ENCODE measurements at regions not wholly inside any gene's neighbourhood (a gene's known extent, or its start where the extent isn't known, plus 50 kb on each side); places are given as distances from the start of the nearest gene placed in this dataset.

DNA sequence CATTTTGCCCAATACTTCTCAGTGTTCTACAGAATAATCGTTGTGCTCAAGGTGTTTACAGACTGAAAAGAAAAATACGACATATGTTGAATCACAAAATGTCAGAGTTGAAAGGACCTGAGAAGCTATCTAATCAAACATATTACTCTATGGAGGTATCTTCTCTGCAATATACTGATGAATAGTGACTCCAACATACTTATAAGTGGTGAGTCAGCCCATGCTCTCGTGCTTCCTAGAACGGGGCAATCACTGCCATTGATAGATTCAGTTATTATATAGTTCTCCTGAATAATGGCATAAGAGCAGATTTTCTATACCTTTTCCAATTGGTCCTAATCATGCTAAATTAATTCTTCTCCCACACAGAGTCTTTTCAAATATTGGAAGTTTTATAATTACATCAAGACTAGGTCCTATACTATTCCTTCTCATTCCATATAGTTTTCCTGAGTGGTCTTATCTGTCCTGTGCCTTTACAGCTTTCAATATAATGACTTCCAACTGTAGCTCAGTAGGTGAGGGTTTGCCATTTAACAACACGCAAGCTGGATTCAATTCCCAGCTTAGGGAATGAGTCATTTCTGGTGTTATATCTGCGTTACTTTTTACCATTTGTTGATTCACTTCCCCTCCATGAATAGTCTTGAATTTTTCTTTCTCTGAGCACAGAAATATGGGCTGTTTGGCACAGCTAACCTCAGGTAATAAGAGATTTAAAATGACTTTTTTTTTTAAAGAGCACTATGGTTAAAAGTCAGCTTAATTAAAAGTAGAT lies 81.1 kb downstream of the PLK2 start:
- no peak for DNase-seq (ENCODE audit: insufficient read length, low spot score)
- no peak for FAIRE-seq
- TF ChIP-seq POLR2A (IDR thresholded peaks at IDR 0.05; ENCODE audit: low read depth, low read length): no peak
- no peak for TF ChIP-seq POLR2AphosphoS5 (IDR thresholded peaks at IDR 0.05; ENCODE audit: low read depth, low read length)
- TF ChIP-seq TAF1 (IDR thresholded peaks at IDR 0.05; ENCODE audit: low read depth, low read length): no peak
- TF ChIP-seq PAX5 (IDR thresholded peaks at IDR 0.05; ENCODE audit: insufficient read depth, low read length, severe bottlenecking): no peak
- no peak for TF ChIP-seq POU2F2 (IDR thresholded peaks at IDR 0.05; ENCODE audit: low read depth, low read length)
- no peak for TF ChIP-seq SPI1 (IDR thresholded peaks at IDR 0.05; ENCODE audit: low read depth, low read length)

DNA sequence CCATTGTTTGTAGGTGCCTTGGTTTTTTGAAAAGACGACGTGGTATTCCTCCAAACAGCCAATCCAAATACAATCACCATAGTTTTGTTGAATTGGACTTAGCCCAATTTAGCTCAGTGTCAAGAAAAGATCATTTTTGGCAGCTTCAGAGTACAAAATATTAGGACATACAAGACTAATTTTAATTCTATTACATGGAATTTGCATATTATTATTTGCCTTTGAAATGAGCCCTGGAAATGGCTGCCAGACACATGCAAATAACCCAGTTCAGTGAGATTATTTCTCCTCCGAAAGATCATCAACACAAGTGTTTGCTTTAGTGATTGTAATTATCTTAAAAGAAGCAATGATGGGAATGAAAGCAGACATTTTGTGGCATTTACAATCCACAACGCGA lies 89.3 kb downstream of the PLK2 start:
- DNase-seq (ENCODE audit: insufficient read length, low spot score): no peak
- no peak for FAIRE-seq
- TF ChIP-seq PAX5 (IDR thresholded peaks at IDR 0.05; ENCODE audit: insufficient read depth, low read length, severe bottlenecking): no peak
- TF ChIP-seq TAF1 (IDR thresholded peaks at IDR 0.05; ENCODE audit: low read depth, low read length): no peak
- no peak for TF ChIP-seq POLR2AphosphoS5 (IDR thresholded peaks at IDR 0.05; ENCODE audit: low read depth, low read length)
- no peak for TF ChIP-seq POU2F2 (IDR thresholded peaks at IDR 0.05; ENCODE audit: low read depth, low read length)
- no peak for TF ChIP-seq POLR2A (IDR thresholded peaks at IDR 0.05; ENCODE audit: low read depth, low read length)
- TF ChIP-seq SPI1 (IDR thresholded peaks at IDR 0.05; ENCODE audit: low read depth, low read length): no peak

DNA sequence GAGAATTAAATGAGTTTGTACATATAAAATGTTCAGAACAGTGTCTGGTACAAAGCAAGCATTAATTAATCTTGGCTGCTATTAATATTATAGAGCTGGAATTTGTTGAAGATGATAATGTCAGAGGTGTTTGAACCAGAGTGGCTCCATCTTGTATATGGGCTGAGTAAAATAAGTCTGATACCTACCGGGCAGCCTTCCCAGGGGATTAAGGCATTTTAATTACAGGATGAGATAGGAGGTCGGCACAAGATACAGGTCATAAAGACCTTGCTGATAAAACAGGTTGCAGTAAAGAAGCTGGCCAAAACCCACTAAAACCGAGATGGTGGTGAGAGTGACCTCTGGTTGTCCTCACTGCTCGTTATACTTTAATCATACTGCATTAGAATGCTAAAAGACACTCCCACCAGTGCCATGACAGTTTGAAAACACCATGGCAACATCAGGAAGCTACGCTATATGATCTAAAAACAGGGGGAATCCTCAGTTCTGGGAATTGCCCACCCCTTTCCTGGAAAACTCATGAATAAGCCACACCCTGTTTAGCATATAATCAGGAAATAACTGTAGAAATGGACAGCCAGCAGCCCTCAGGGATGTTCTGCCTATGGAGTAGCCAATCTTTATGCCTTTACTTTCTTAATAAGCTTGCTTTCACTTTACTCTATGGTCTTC lies 90.2 kb downstream of the PLK2 start:
- no peak for TF ChIP-seq POU2F2 (IDR thresholded peaks at IDR 0.05; ENCODE audit: low read depth, low read length)
- no peak for TF ChIP-seq POLR2A (IDR thresholded peaks at IDR 0.05; ENCODE audit: low read depth, low read length)
- no peak for TF ChIP-seq POLR2AphosphoS5 (IDR thresholded peaks at IDR 0.05; ENCODE audit: low read depth, low read length)
- TF ChIP-seq PAX5 (IDR thresholded peaks at IDR 0.05; ENCODE audit: insufficient read depth, low read length, severe bottlenecking): no peak
- no peak for TF ChIP-seq SPI1 (IDR thresholded peaks at IDR 0.05; ENCODE audit: low read depth, low read length)
- TF ChIP-seq TAF1 (IDR thresholded peaks at IDR 0.05; ENCODE audit: low read depth, low read length): no peak
- DNase-seq (ENCODE audit: insufficient read length, low spot score): no peak
- FAIRE-seq: no peak

DNA sequence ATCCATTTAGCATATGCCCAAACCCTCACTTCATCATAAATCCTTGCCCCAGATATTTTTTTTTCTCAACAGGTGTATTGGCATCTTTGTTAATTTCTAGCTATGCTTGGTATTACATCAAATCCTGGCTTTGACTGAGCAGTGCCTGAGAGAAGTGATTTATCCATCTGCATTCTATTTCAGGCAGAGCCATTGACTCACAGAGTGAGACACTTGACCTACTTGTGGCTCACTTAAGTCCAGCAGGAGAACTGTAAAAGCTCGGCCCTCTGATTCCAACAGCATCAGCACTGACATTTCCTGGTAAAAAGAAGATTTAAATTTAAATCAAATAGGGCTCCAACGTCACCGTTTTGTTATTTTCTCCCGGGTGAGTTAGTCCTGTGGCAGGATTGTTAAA lies 93.4 kb downstream of the PLK2 start:
- DNase-seq (ENCODE audit: insufficient read length, low spot score) (no peak), FAIRE-seq (no peak)
- TF ChIP-seq TAF1 (IDR thresholded peaks at IDR 0.05; ENCODE audit: low read depth, low read length) (no peak), POLR2AphosphoS5 (IDR thresholded peaks at IDR 0.05; ENCODE audit: low read depth, low read length) (no peak), SPI1 (IDR thresholded peaks at IDR 0.05; ENCODE audit: low read depth, low read length) (no peak), POLR2A (IDR thresholded peaks at IDR 0.05; ENCODE audit: low read depth, low read length) (no peak), PAX5 (IDR thresholded peaks at IDR 0.05; ENCODE audit: insufficient read depth, low read length, severe bottlenecking) (no peak), POU2F2 (IDR thresholded peaks at IDR 0.05; ENCODE audit: low read depth, low read length) (no peak)

DNA sequence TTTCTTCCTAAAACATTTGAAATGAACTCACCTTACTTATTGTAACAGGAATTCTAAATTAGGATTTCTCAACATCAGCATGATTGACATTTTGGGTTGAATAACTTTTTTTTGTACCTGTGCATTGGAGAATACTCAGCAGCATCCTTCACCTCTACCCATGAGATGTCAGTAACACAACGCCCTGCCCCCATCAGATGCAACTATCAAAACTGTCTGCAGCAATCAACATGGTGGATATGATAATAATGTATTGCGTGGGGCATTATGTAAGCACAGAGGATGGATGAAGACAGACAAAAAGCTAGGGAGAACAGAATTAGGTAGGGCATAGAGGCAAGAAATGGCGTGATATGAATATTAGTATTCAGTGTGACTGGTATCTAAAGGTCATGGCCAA lies 94.1 kb downstream of the PLK2 start:
- DNase-seq (ENCODE audit: insufficient read length, low spot score) (no peak), FAIRE-seq (no peak)
- no peak for TF ChIP-seq SPI1 (IDR thresholded peaks at IDR 0.05; ENCODE audit: low read depth, low read length)
- TF ChIP-seq POU2F2 (IDR thresholded peaks at IDR 0.05; ENCODE audit: low read depth, low read length): no peak
- TF ChIP-seq PAX5 (IDR thresholded peaks at IDR 0.05; ENCODE audit: insufficient read depth, low read length, severe bottlenecking): no peak
- TF ChIP-seq POLR2A (IDR thresholded peaks at IDR 0.05; ENCODE audit: low read depth, low read length): no peak
- TF ChIP-seq TAF1 (IDR thresholded peaks at IDR 0.05; ENCODE audit: low read depth, low read length): no peak
- no peak for TF ChIP-seq POLR2AphosphoS5 (IDR thresholded peaks at IDR 0.05; ENCODE audit: low read depth, low read length)

DNA sequence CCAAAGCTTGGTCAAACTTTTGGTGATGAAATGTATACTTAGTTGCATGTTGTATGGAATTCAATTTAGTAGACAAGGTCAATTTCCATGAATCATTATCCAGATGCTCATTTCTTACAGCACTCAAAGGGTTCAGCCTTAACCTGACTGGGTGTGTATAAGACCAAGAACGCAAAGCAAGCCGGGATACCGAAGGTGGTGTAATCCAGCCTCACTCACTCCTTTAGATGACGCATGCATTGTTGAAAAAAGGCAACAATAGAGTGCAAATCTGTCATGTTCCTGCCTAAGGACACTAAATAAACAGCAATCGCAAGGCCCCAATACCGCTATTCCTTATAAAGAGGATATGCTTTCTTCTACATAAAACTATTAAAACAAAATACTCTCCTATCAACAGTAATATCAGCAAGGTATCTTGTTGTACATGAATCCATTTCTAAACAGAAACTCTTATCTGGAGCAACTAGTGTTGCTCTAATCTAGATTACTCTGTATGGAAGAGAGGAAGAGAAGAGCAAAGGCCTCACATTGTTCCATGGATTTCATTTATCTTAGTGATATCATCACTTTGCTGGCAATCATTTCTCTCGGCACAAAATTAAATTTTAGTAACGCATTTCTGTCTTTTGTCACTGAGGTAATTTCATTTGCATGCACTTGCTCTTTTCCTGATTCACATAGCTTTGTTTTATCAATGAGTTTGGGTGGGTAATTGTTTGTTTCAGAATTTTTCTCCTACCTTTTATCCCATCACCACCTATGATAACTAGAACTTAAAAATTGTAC lies 96.2 kb downstream of the PLK2 start:
- FAIRE-seq (no peak), DNase-seq (ENCODE audit: insufficient read length, low spot score) (no peak)
- TF ChIP-seq SPI1 (IDR thresholded peaks at IDR 0.05; ENCODE audit: low read depth, low read length) (no peak), POLR2A (IDR thresholded peaks at IDR 0.05; ENCODE audit: low read depth, low read length) (no peak)

DNA sequence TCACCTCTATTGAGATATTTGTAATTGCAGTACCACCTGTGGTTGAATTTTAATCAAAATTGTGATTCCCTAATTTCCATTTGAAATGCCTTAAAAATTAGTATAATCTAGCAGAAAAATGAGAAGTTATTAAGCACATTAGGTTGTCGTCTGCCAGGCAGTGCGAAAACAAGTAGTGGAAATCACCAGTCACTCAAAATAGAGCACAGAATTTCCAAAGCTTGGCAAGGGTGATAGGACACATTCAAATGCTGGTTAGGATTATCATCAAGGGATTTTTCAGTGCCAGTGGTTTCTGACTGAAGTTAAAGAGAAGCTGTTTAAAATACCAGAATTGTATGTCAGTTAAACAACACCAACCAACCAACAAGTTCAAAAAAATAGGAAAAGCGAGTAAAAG lies 97.8 kb downstream of the PLK2 start:
- no peak for FAIRE-seq
- TF ChIP-seq POLR2A (IDR thresholded peaks at IDR 0.05; ENCODE audit: low read depth, low read length): no peak
- no peak for TF ChIP-seq POU2F2 (IDR thresholded peaks at IDR 0.05; ENCODE audit: low read depth, low read length)
- TF ChIP-seq SPI1 (IDR thresholded peaks at IDR 0.05; ENCODE audit: low read depth, low read length): no peak
- TF ChIP-seq PAX5 (IDR thresholded peaks at IDR 0.05; ENCODE audit: insufficient read depth, low read length, severe bottlenecking): no peak
- no peak for TF ChIP-seq TAF1 (IDR thresholded peaks at IDR 0.05; ENCODE audit: low read depth, low read length)
- TF ChIP-seq POLR2AphosphoS5 (IDR thresholded peaks at IDR 0.05; ENCODE audit: low read depth, low read length): no peak
- no peak for DNase-seq (ENCODE audit: insufficient read length, low spot score)

DNA sequence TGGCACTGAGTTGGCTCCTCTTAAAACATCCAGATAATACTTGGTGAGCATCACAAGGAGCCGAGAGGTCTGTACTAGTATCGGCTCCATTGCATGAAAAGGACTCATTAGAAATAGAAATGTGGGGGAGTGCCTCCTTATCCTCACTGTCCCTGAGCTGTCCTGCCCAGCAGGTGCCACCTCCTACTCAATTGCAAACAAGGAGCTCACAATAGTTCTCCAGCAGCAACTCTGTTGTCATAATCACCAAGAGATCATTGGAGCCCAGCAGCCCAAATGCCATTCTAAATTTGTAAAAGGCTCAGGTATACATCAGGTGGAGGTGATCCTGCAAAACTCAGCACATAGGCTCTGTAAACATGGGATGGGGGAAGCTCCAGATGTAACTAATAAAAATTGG lies 99.1 kb downstream of the PLK2 start:
- DNase-seq (ENCODE audit: insufficient read length, low spot score): no peak
- FAIRE-seq: no peak
- no peak for TF ChIP-seq SPI1 (IDR thresholded peaks at IDR 0.05; ENCODE audit: low read depth, low read length)
- TF ChIP-seq PAX5 (IDR thresholded peaks at IDR 0.05; ENCODE audit: insufficient read depth, low read length, severe bottlenecking): no peak
- no peak for TF ChIP-seq POLR2A (IDR thresholded peaks at IDR 0.05; ENCODE audit: low read depth, low read length)
- TF ChIP-seq POU2F2 (IDR thresholded peaks at IDR 0.05; ENCODE audit: low read depth, low read length): no peak
- TF ChIP-seq TAF1 (IDR thresholded peaks at IDR 0.05; ENCODE audit: low read depth, low read length): no peak
- no peak for TF ChIP-seq POLR2AphosphoS5 (IDR thresholded peaks at IDR 0.05; ENCODE audit: low read depth, low read length)

DNA sequence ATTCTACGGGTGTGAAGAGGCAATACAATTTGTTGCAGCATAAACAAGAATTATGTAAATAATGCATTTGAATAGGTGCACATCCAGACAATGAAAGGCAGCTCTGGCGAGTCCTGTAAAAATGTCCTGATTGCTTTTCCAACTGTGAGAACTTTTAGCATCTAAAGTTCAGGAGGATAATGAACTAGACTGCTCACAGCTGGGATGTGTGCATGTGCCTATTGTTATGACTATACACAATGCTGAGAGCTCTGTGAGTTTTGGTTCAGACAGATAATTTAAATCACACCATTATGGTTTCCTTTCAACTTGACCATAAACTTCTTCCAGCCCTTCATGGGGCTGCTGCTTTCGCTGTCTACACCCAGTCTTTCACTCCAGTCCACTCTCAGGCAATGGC lies 99.9 kb downstream of the PLK2 start:
- DNase-seq (ENCODE audit: insufficient read length, low spot score) (no peak), FAIRE-seq (no peak)
- no peak for TF ChIP-seq PAX5 (IDR thresholded peaks at IDR 0.05; ENCODE audit: insufficient read depth, low read length, severe bottlenecking)
